OCI-LY1 (cell line): ENCODE measurements at regions not wholly inside any gene's neighbourhood (a gene's known extent, or its start where the extent isn't known, plus 50 kb on each side); places are given as distances from the start of the nearest gene placed in this dataset.
"Not testable (repeated sequence)": the region's sequence is repeated elsewhere in the genome, so short reads cannot be mapped to it uniquely, and the experiment has no call there.

Experiments
- H2AFZ ChIP-seq: fragments of 200-600 bp; sonication (generic), shearing (Covaris generic); 2 replicates; pipeline ENCODE4 v1.6.0; 2014; ENCODE audit warnings: antibody characterized with exemption, mild to moderate bottlenecking, low read length
- H3F3A ChIP-seq: fragments of 200-600 bp; sonication (generic), shearing (Covaris generic); 2 replicates; pipeline ENCODE4 v1.6.0; 2014; ENCODE audit warnings: mild to moderate bottlenecking, antibody characterized with exemption, low read length, moderate library complexity; ENCODE audit not compliant: insufficient read depth
- H3K27ac ChIP-seq: fragments of 200-600 bp; sonication (generic); 2 replicates; pipeline ENCODE4 v1.5.1; 2014; ENCODE audit warnings: low read length, mixed run types, mild to moderate bottlenecking, low read depth; ENCODE audit not compliant: poor library complexity, severe bottlenecking
- H3K27me3 ChIP-seq: fragments of 200-600 bp; sonication (generic); 2 replicates; pipeline ENCODE4 v1.6.0; 2014; ENCODE audit warnings: antibody characterized with exemption, mild to moderate bottlenecking, low read length, moderate library complexity; ENCODE audit not compliant: insufficient read depth
- H3K36me3 ChIP-seq: fragments of 200-600 bp; sonication (generic); 2 replicates; pipeline ENCODE4 v1.6.1; 2014; ENCODE audit warnings: mild to moderate bottlenecking, antibody characterized with exemption, low read length, moderate library complexity, mixed read lengths; ENCODE audit not compliant: insufficient read depth
- H3K4me1 ChIP-seq: fragments of 200-600 bp; sonication (generic); 2 replicates; pipeline ENCODE4 v1.5.1; 2014; ENCODE audit warnings: mild to moderate bottlenecking, low read length, moderate library complexity; ENCODE audit not compliant: insufficient read depth, severe bottlenecking
- H3K4me2 ChIP-seq: fragments of 200-600 bp; sonication (generic), shearing (Covaris generic); 2 replicates; pipeline ENCODE4 v1.6.1; 2014; ENCODE audit warnings: low read length
- H3K4me3 ChIP-seq: fragments of 200-600 bp; sonication (generic); 2 replicates; pipeline ENCODE4 v1.5.1; 2014; ENCODE audit warnings: low read length, low read depth, mild to moderate bottlenecking, mixed read lengths; ENCODE audit not compliant: poor library complexity, severe bottlenecking
- H3K79me2 ChIP-seq: fragments of 200-600 bp; shearing (Covaris generic); 2 replicates; pipeline ENCODE4 v1.6.1; 2016; ENCODE audit warnings: mixed run types, low read length, mixed read lengths; ENCODE audit not compliant: insufficient read depth
- H3K9ac ChIP-seq: fragments of 200-600 bp; sonication (generic), shearing (Covaris generic); 2 replicates; pipeline ENCODE4 v1.6.1; 2014; ENCODE audit warnings: mild to moderate bottlenecking, low read length, mixed read lengths
- H3K9me2 ChIP-seq: fragments of 200-600 bp; sonication (generic), shearing (Covaris generic); 2 replicates; pipeline ENCODE4 v1.6.1; 2014; ENCODE audit warnings: low read depth, mild to moderate bottlenecking, low read length, mixed read lengths
- H3K9me3 ChIP-seq: fragments of 200-600 bp; shearing (Covaris generic); 2 replicates; pipeline ENCODE4 v1.6.1; 2014; ENCODE audit warnings: low read length, mixed read lengths
- H4K20me1 ChIP-seq: fragments of 200-600 bp; sonication (generic), shearing (Covaris generic); 2 replicates; pipeline ENCODE4 v1.6.0; 2016; ENCODE audit warnings: mild to moderate bottlenecking, low read length; ENCODE audit not compliant: insufficient read depth
- EZH2 ChIP-seq: fragments of 200-600 bp; sonication (generic), shearing (Covaris generic); IDR thresholded peaks from 2 replicates; pipeline ENCODE4 v1.8.0; 2017; ENCODE audit warnings: borderline replicate concordance, mixed run types, mild to moderate bottlenecking, antibody characterized with exemption, low read length, moderate library complexity, mixed read lengths
- TF ChIP-seq, protein P1 (sequence below): fragments of 200-600 bp; sonication (generic), shearing (Covaris generic); IDR thresholded peaks from 2 replicates; pipeline ENCODE4 v1.5.1; 2017; ENCODE audit warnings: mild to moderate bottlenecking, antibody characterized with exemption, low read length, moderate library complexity, mixed read lengths

DNA sequence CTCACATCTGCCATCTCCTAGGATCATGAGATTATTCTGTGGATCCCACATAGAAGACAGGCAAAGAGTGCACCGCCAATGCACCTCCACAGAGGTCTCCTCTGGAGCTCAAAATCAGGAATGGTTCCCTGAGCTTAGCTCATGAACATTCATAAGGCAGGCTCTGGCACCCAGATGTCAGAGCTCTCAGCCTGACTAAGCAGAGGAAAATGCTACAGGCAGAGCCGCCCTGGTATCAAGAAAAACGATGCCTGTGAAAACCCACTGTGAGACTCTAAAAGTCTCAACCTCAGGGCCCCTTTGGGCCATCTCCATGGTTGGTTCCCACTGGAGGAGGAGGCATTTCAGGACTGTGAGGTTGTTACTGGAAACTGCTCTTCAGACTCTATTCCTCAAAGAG is 71.7 kb upstream of the TSPY4 start:
- peaks cover 15% of the 10 kb centered on the region for H3K4me1 ChIP-seq
- H3K79me2 ChIP-seq: no peaks in the 10 kb centered on the region
- TF ChIP-seq, protein P1, sequence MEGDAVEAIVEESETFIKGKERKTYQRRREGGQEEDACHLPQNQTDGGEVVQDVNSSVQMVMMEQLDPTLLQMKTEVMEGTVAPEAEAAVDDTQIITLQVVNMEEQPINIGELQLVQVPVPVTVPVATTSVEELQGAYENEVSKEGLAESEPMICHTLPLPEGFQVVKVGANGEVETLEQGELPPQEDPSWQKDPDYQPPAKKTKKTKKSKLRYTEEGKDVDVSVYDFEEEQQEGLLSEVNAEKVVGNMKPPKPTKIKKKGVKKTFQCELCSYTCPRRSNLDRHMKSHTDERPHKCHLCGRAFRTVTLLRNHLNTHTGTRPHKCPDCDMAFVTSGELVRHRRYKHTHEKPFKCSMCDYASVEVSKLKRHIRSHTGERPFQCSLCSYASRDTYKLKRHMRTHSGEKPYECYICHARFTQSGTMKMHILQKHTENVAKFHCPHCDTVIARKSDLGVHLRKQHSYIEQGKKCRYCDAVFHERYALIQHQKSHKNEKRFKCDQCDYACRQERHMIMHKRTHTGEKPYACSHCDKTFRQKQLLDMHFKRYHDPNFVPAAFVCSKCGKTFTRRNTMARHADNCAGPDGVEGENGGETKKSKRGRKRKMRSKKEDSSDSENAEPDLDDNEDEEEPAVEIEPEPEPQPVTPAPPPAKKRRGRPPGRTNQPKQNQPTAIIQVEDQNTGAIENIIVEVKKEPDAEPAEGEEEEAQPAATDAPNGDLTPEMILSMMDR: no peak
- TF ChIP-seq EZH2: no peak
- H3K27me3 ChIP-seq: no peaks in the 10 kb centered on the region
- H3K9me3 ChIP-seq: no peaks in the 10 kb centered on the region
- H3K4me3 ChIP-seq: no peak overlapping the region
- no peaks in the 10 kb centered on the region for H3F3A ChIP-seq
- H3K9ac ChIP-seq: no peak overlapping the region
- H2AFZ ChIP-seq: no peak overlapping the region
- H3K27ac ChIP-seq: no peak overlapping the region
- H3K4me2 ChIP-seq: no peak overlapping the region
- H3K9me2 ChIP-seq: no peaks in the 10 kb centered on the region
- no peaks in the 10 kb centered on the region; the same call in 1 of the 2 replicates for H3K36me3 ChIP-seq
- H4K20me1 ChIP-seq: no peaks in the 10 kb centered on the region

DNA sequence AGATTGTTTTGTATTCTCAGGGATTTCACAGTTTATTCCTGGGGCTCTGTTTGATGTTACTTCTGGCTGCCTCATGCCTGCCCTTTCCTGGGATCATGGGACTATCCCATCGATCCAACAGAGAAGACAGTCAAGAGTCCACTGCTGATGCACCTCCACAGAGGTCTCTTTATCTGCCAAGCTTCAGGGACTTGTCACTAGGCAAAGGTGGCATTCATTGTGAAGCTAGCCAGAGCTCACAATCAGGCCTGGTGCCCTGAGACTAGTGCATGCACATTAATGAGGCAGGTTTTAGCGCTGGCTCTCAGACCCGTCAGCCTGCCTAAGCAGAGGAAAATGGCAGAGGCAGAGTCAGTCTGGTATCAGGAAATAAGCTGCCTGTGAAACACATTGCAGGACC is 66.9 kb upstream of the TSPY4 start:
- not testable (repeated sequence) for H3K27me3 ChIP-seq, H3K36me3 ChIP-seq, H3K79me2 ChIP-seq, H3K27ac ChIP-seq, H3K4me1 ChIP-seq, H3F3A ChIP-seq, H3K9me2 ChIP-seq, H3K9me3 ChIP-seq, H3K4me3 ChIP-seq, H3K9ac ChIP-seq, H2AFZ ChIP-seq, H3K4me2 ChIP-seq, H4K20me1 ChIP-seq

DNA sequence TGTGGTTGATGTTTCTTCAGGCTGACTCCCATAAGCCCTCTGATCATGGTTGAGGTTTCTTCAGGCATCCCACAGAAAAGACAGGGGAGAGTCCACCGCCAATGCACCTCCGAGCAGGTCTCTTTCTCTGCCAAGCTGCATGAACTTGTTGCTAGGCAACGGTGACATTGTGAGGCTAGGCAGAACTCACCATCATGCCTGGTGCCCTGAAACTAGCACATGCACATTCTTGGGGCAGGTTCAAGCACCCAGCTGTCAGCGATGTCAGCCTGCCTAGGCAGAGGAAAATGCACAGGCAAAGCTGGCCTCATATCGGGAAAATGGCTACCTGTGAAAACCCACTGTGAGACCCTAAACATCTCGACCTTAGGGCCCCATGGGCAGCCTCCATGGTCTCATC is 64.4 kb upstream of the TSPY4 start:
- H4K20me1 ChIP-seq, H3F3A ChIP-seq, H3K4me1 ChIP-seq, H3K9me2 ChIP-seq, H3K27ac ChIP-seq, H3K36me3 ChIP-seq, H2AFZ ChIP-seq, H3K9me3 ChIP-seq, H3K4me2 ChIP-seq, H3K27me3 ChIP-seq, H3K9ac ChIP-seq, H3K4me3 ChIP-seq, H3K79me2 ChIP-seq: not testable (repeated sequence)

DNA sequence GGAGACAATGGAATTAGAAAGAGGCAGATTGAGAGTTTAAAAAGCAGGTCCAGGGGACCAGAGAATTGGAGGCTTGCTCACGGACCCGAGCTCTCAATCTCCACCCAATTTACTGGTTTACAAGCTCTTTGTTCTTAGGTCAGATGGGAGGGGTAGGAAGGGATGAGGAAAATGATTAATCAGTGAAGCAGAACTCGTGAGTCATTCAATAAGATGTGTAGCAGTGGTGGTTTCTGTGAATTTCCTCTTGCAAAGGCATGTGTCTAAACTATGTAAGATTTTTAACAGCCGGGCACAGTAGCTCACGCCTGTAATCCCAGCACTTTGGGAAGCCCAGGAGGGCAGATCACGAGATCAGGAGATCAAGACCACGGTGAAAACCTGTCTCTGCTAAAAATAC is 58.4 kb upstream of the TSPY4 start:
- H3K9me2 ChIP-seq, H3K4me1 ChIP-seq, H2AFZ ChIP-seq, H3F3A ChIP-seq, H3K27me3 ChIP-seq, H3K79me2 ChIP-seq, H3K9ac ChIP-seq, H3K4me3 ChIP-seq, H3K27ac ChIP-seq, H4K20me1 ChIP-seq, H3K9me3 ChIP-seq, H3K4me2 ChIP-seq, H3K36me3 ChIP-seq: not testable (repeated sequence)
